Activated T-cell treated with anti-CD3 and anti-CD28 coated beads, Interleukin-2, amount 50 U/mL, for 72 hours (primary cell): ENCODE measurements at regions not wholly inside any gene's neighbourhood (a gene's known extent, or its start where the extent isn't known, plus 50 kb on each side); places are given as distances from the start of the nearest gene placed in this dataset.
"Not testable (repeated sequence)": the region's sequence is repeated elsewhere in the genome, so short reads cannot be mapped to it uniquely, and the experiment has no call there.

Experiments used
- ATAC-seq, 2 donors: fragments of 150-1000 bp; cut with Tn5 transposase; replicated peaks in 1 of 2; 2 replicates each; pipeline ENCODE4 v1.10.0; 2021; ENCODE audit warnings: moderate library complexity in 2 of 2, mild to moderate bottlenecking in 1 of 2
- DNase-seq, 2 donors: peaks; one replicate each; pipeline ENCODE4 v3.0.0; 2021 to 2022; ENCODE audit warnings: mixed read lengths in 1 of 2
- H3K27ac Mint-ChIP-seq: one replicate; pipeline ENCODE4 v1.8.0; 2022; ENCODE audit warnings: mild to moderate bottlenecking, moderate library complexity, mixed read lengths
- H3K27me3 Mint-ChIP-seq: one replicate; pipeline ENCODE4 v1.8.0; 2022; ENCODE audit warnings: low read depth, mixed read lengths
- H3K36me3 Mint-ChIP-seq, 2 donors: one replicate each; pipeline ENCODE4 v1.8.0; 2022; ENCODE audit warnings: mixed read lengths in 2 of 2, mild to moderate bottlenecking in 1 of 2; ENCODE audit not compliant: insufficient read depth in 2 of 2
- H3K4me1 Mint-ChIP-seq: one replicate; pipeline ENCODE4 v1.8.0; 2022; ENCODE audit warnings: low read depth, mixed read lengths
- H3K4me3 Mint-ChIP-seq, 2 donors: one replicate each; pipeline ENCODE4 v1.8.0; 2022; ENCODE audit warnings: mild to moderate bottlenecking in 2 of 2, mixed read lengths in 2 of 2, moderate library complexity in 2 of 2
- H3K9me3 Mint-ChIP-seq, 2 donors: one replicate each; pipeline ENCODE4 v1.8.0; 2022; ENCODE audit warnings: mixed read lengths in 2 of 2

- Mint-ChIP-seq H3K9me3 (peaks cover 4 to 6% of the 10 kb centered on the region in 2 donors), H3K27me3 (no peaks in the 10 kb centered on the region), H3K4me1 (no peaks in the 10 kb centered on the region), H3K4me3 (no peak overlapping the region), H3K36me3 (no peaks in the 10 kb centered on the region), H3K27ac (no peak overlapping the region)
- DNase-seq (no peak), ATAC-seq (no peak)
Observed at GRCh38 chr6:81384921-81385320, 367.6 kb downstream of the TENT5A start.

- no peak overlapping the region for H3K27ac Mint-ChIP-seq
- H3K4me3 Mint-ChIP-seq: no peak overlapping the region
- ATAC-seq: no peak
Observed at GRCh38 chr6:81383472-81383871, 369.0 kb downstream of the TENT5A start.

GRCh38 chr6:81382852-81383251, 369.6 kb downstream of the TENT5A start:
- no peak overlapping the region for H3K27ac Mint-ChIP-seq
- H3K4me1 Mint-ChIP-seq: no peaks in the 10 kb centered on the region
- H3K9me3 Mint-ChIP-seq: peaks cover 3 to 6% of the 10 kb centered on the region in 2 donors
- ATAC-seq: no peak
- no peak for DNase-seq
- no peaks in the 10 kb centered on the region for H3K27me3 Mint-ChIP-seq
- H3K36me3 Mint-ChIP-seq: no peaks in the 10 kb centered on the region
- H3K4me3 Mint-ChIP-seq: no peak overlapping the region

More at GRCh38 chr6:81383472-81383871, 369.0 kb downstream of the TENT5A start:
- Mint-ChIP-seq H3K27me3 (no peaks in the 10 kb centered on the region), H3K9me3 (peaks cover 4 to 6% of the 10 kb centered on the region in 2 donors), H3K36me3 (no peaks in the 10 kb centered on the region), H3K4me1 (no peaks in the 10 kb centered on the region)
- no peak for DNase-seq

DNA sequence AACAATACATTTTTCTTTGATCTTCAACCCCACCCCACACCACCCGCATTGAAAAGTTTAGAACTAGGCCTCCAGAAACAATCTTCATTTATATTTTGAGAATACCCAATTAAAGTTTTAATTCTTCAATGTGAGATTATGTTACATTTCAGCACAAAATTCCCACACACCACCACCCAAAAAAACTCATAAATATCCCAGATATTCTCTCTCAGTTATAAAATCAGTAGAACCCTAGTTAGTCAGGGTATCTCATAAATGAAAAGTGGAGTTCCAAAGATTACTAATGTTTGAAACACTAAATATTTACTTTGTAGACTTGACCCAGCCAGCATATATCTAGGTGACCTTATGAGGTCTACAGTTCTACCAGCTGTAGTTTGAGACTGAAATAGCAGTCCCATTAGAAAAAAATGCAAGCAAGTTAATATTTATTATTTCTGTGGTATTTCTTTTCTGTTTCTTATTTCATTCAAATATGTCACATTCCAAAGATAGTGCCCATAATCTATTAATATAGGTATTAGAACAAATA, 371.0 kb downstream of the TENT5A start:
- H3K27me3 Mint-ChIP-seq: no peaks in the 10 kb centered on the region
- H3K4me3 Mint-ChIP-seq: no peak overlapping the region
- H3K9me3 Mint-ChIP-seq: peaks cover 3 to 6% of the 10 kb centered on the region in 2 donors
- H3K27ac Mint-ChIP-seq: no peak overlapping the region
- no peaks in the 10 kb centered on the region for H3K4me1 Mint-ChIP-seq
- DNase-seq: no peak
- no peaks in the 10 kb centered on the region for H3K36me3 Mint-ChIP-seq
- no peak for ATAC-seq

- Mint-ChIP-seq H3K36me3 (no peaks in the 10 kb centered on the region), H3K4me1 (no peaks in the 10 kb centered on the region), H3K9me3 (peaks cover 3% of the 10 kb centered on the region in 2 donors), H3K4me3 (no peak overlapping the region), H3K27ac (no peak overlapping the region), H3K27me3 (no peaks in the 10 kb centered on the region)
- DNase-seq (no peak), ATAC-seq (no peak)
Observed at GRCh38 chr6:81380718-81381338, 371.7 kb downstream of the TENT5A start.

DNA sequence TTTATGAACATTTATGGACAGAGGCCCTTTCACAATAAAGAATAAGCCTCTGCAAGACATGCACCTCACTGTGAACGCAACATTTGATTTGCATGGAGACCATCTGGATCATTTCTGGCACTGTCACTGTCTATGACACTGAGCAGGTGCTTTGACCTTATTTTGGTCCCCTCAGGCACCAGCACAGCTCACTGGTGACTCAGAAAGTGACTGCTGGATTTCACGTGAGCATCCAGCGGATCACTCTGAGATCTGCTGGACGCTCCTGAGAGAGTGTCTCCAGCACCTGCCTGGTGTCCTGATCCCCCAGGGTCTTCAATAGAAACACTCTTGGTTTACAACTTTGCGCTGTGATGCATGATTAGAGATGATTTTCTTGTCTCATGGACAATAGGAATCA, 375.7 kb downstream of the TENT5A start:
- no peak overlapping the region for H3K4me3 Mint-ChIP-seq
- ATAC-seq: no peak
- H3K27me3 Mint-ChIP-seq: no peaks in the 10 kb centered on the region
- H3K9me3 Mint-ChIP-seq: no peaks in the 10 kb centered on the region
- DNase-seq: no peak
- H3K4me1 Mint-ChIP-seq: no peaks in the 10 kb centered on the region
- no peak overlapping the region for H3K27ac Mint-ChIP-seq
- H3K36me3 Mint-ChIP-seq: no peaks in the 10 kb centered on the region

DNA sequence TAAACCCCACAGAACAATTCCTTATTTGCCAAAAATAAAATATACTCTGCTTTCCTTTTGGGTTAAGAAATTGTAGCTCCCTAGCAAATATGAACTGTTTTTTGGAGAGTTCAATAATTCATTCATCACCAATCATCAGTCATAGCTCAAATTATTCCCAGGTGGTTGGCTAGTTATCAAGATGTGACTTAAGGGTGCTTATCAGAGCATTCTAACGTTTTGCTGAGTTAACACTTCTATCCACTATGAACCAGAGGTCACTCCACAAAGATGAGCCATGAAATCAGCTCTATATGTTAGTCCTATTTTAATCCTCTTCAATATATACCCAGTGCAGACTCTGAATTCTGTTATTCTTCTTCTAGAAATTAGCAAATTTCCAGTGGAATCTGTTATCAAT, 379.1 kb downstream of the TENT5A start:
- Mint-ChIP-seq H3K27ac (no peak overlapping the region), H3K27me3 (no peaks in the 10 kb centered on the region), H3K4me1 (no peaks in the 10 kb centered on the region), H3K4me3 (no peak overlapping the region), H3K9me3 (peaks cover 2 to 4% of the 10 kb centered on the region in 2 donors), H3K36me3 (no peaks in the 10 kb centered on the region)
- DNase-seq: no peak
- no peak for ATAC-seq

DNA sequence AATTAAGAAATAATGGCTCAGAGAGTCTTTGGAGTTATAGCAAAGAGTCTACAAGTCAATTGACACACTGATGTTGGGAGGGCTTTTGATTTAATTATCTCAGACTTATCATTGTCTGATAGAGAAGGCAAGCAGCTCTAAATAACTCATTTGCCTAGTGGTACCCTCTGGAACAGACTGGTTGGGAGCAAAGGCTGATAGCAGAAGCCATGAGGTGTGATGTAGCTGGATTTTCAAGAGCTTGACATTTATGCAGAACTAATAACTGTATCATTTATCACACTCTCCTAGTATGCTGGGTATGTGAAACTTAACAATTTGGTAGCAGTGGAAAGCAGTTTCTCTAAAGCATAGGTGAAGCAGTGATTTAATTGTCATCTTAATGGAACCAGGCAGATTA, 380.6 kb downstream of the TENT5A start:
- no peak overlapping the region for H3K4me3 Mint-ChIP-seq
- no peaks in the 10 kb centered on the region for H3K4me1 Mint-ChIP-seq
- no peaks in the 10 kb centered on the region for H3K36me3 Mint-ChIP-seq
- H3K27ac Mint-ChIP-seq: no peak overlapping the region
- ATAC-seq (no peak), DNase-seq (no peak)
- peaks cover 2 to 4% of the 10 kb centered on the region in 2 donors for H3K9me3 Mint-ChIP-seq
- H3K27me3 Mint-ChIP-seq: no peaks in the 10 kb centered on the region

- DNase-seq: no peak
- no peaks in the 10 kb centered on the region for H3K36me3 Mint-ChIP-seq
- no peak for ATAC-seq
- no peak overlapping the region for H3K4me3 Mint-ChIP-seq
- H3K27ac Mint-ChIP-seq: no peak overlapping the region
- H3K27me3 Mint-ChIP-seq: no peaks in the 10 kb centered on the region
- no peaks in the 10 kb centered on the region for H3K4me1 Mint-ChIP-seq
- H3K9me3 Mint-ChIP-seq: peaks cover 2 to 4% of the 10 kb centered on the region in 2 donors
Observed at GRCh38 chr6:81366972-81367371, 385.5 kb downstream of the TENT5A start.

DNA sequence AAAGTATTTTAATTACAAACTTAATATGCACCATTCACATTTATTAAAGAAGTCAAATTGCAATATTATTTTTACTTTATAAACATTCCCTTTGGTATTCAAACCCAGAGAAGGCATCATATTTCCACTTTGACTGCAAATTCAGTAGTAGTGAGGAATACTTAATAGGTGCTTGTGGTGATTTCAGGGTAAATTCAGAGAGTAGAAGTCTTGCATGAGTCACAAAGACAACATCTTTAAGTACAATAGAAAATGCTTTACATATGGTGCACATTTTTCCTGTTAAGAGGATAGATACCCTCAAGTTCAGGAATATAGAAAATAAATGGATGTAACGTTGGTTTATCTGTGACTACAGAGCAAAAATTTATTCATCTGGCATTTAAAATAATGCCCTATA, 390.2 kb downstream of the TENT5A start:
- Mint-ChIP-seq H3K27ac (no peak overlapping the region), H3K4me3 (no peak overlapping the region), H3K4me1 (no peaks in the 10 kb centered on the region), H3K36me3 (no peaks in the 10 kb centered on the region), H3K27me3 (no peaks in the 10 kb centered on the region), H3K9me3 (peaks cover 0 to 5% of the 10 kb centered on the region in 2 donors)
- no peak for DNase-seq
- ATAC-seq: no peak

DNA sequence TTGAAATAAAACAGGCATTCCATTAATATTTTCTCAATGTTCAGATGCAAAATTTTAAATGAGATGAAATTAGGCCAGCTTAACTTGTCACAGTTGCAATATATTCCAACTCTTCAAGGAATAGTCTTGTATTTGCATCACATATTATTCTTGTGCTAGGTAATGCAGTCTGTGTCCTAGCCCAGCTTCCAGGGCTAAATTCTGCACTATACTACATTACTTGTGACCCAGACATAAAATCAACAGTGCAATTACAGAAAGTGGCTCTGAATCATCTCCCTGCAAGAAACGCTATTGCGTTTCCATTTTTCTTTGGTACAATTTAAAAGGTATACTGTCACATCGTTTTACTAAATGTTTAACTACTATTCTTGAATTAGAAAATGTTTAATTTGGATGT, 399.2 kb downstream of the TENT5A start:
- H3K27me3 Mint-ChIP-seq: no peaks in the 10 kb centered on the region
- H3K36me3 Mint-ChIP-seq: no peaks in the 10 kb centered on the region
- no peak overlapping the region for H3K4me3 Mint-ChIP-seq
- peaks cover 10% of the 10 kb centered on the region in 2 donors for H3K9me3 Mint-ChIP-seq
- H3K4me1 Mint-ChIP-seq: no peaks in the 10 kb centered on the region
- DNase-seq (no peak), ATAC-seq (no peak)
- H3K27ac Mint-ChIP-seq: no peak overlapping the region

DNA sequence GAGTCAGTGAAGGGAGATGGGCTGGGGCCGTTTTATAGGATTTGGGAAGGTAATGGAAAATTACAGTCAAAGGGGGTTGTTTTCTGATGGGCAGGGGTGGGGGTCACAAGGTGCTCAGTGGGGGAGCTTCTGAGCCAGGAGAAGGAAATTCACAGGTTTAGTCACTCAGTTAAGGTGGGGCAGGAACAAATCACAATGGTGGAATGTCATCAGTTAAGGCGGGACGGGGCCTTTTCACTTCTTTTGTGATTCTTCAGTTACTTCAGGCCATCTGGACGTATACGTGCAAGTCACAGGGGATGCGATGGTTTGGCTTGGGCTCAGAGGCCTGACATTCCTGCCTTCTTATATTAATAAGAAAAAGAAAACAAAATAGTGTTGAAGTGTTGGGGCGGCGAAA, 408.5 kb downstream of the TENT5A start:
- ATAC-seq, DNase-seq, H3K27ac Mint-ChIP-seq, H3K36me3 Mint-ChIP-seq, H3K4me3 Mint-ChIP-seq, H3K27me3 Mint-ChIP-seq, H3K9me3 Mint-ChIP-seq, H3K4me1 Mint-ChIP-seq: not testable (repeated sequence)

DNA sequence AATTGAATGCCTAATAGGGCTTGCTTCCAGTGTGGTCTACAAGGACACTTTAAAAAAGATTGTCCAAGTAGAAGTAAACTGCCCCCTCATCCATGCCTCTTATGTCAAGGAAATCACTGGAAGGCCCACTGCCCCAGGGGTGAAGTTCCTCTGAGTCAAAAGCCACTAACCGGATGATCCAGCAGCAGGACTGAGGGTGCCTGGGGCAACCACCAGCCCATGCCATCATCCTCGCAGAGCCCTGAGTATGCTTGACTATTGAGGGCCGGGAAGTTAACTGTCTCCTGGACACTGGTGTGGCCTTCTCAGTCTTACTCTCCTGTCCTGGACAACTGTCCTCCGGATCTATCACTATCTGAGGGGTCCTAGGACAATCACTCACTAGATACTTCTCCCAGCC, 411.5 kb downstream of the TENT5A start:
- no peak overlapping the region for H3K27ac Mint-ChIP-seq
- ATAC-seq (no peak), DNase-seq (no peak)
- H3K36me3 Mint-ChIP-seq: peaks cover 2% of the 10 kb centered on the region in 2 donors
- no peaks in the 10 kb centered on the region for H3K4me1 Mint-ChIP-seq
- no peaks in the 10 kb centered on the region for H3K27me3 Mint-ChIP-seq
- peaks cover 9 to 14% of the 10 kb centered on the region in 2 donors for H3K9me3 Mint-ChIP-seq
- H3K4me3 Mint-ChIP-seq: no peak overlapping the region

- no peak overlapping the region for H3K27ac Mint-ChIP-seq
- DNase-seq (no peak), ATAC-seq (no peak)
- H3K4me1 Mint-ChIP-seq: no peaks in the 10 kb centered on the region
- H3K4me3 Mint-ChIP-seq: no peak overlapping the region
- peaks cover 1 to 4% of the 10 kb centered on the region in 2 donors for H3K9me3 Mint-ChIP-seq
- H3K36me3 Mint-ChIP-seq: no peaks in the 10 kb centered on the region
- no peaks in the 10 kb centered on the region for H3K27me3 Mint-ChIP-seq
Observed at GRCh38 chr6:81331526-81331925, 421.0 kb downstream of the TENT5A start.
